Right ventricle myocardium inferior (tissue), 1 donor: ENCODE measurements at regions not wholly inside any gene's neighbourhood (a gene's known extent, or its start where the extent isn't known, plus 50 kb on each side); places are given as distances from the start of the nearest gene placed in this dataset.
"Not testable (repeated sequence)": the region's sequence is repeated elsewhere in the genome, so short reads cannot be mapped to it uniquely, and the experiment has no call there.

Experiments used
- ATAC-seq: fragments of 200-7000 bp; cut with Tn5 transposase; one replicate; pipeline ENCODE4 v1.9.1; 2020; ENCODE audit warnings: mild to moderate bottlenecking, moderate library complexity
- DNase-seq: peaks from one replicate; pipeline ENCODE4 v3.0.0; 2021; ENCODE audit errors: missing footprints
- intact Hi-C: fragments of 100-400 bp; cut with DNase I; formaldehyde crosslinking; loops from one replicate; pipeline ENCODE4 v1.11.0; 2022
- donor health status: DM: no; HTN: yes; CAD: no; lungs with severe emphysema.

GRCh38 chr2:35199298-35199697 lies 1156.3 kb upstream of the CRIM1 start:
- no peak for ATAC-seq
- DNase-seq, result no peak
- intact Hi-C loops, result no loop called here

GRCh38 chr2:35185861-35186412 lies 1169.6 kb upstream of the CRIM1 start:
- DNase-seq, result no peak
- ATAC-seq, result no peak
- intact Hi-C loops, result no loop called here

- ATAC-seq (no peak), DNase-seq (no peak)
Measured at GRCh38 chr2:35184471-35184870, 1171.1 kb upstream of the CRIM1 start.

GRCh38 chr2:35176726-35177125 lies 1178.9 kb upstream of the CRIM1 start:
- ATAC-seq, intact Hi-C loops, DNase-seq: not testable (repeated sequence)

More at GRCh38 chr2:35184471-35184870, 1171.1 kb upstream of the CRIM1 start:
- intact Hi-C loops, result no loop called here

- intact Hi-C loops, result no loop called here
- ATAC-seq (no peak), DNase-seq (no peak)
Measured at GRCh38 chr2:35174845-35175244, 1180.7 kb upstream of the CRIM1 start.

- ATAC-seq, result no peak
Measured at GRCh38 chr2:35172687-35173086, 1182.9 kb upstream of the CRIM1 start.

GRCh38 chr2:35168351-35168750 lies 1187.2 kb upstream of the CRIM1 start:
- intact Hi-C loops, result no loop called here

More at GRCh38 chr2:35172687-35173086, 1182.9 kb upstream of the CRIM1 start:
- DNase-seq, result no peak
- intact Hi-C loops, result no loop called here

GRCh38 chr2:35163948-35164347 lies 1191.6 kb upstream of the CRIM1 start:
- DNase-seq, result no peak
- intact Hi-C loops, result no loop called here
- ATAC-seq, result no peak

More at GRCh38 chr2:35168351-35168750, 1187.2 kb upstream of the CRIM1 start:
- no peak for ATAC-seq
- DNase-seq, result no peak

GRCh38 chr2:35160871-35161270 lies 1194.7 kb upstream of the CRIM1 start:
- DNase-seq (no peak), ATAC-seq (no peak)
- intact Hi-C loops, result no loop called here

- DNase-seq (no peak), ATAC-seq (no peak)
- intact Hi-C loops, result no loop called here
Measured at GRCh38 chr2:35125871-35126270, 1229.7 kb upstream of the CRIM1 start.

GRCh38 chr2:35125278-35125677 lies 1230.3 kb upstream of the CRIM1 start:
- DNase-seq, result no peak
- intact Hi-C loops, result no loop called here

GRCh38 chr2:35116151-35116550 lies 1239.4 kb upstream of the CRIM1 start:
- ATAC-seq (no peak), DNase-seq (no peak)
- intact Hi-C loops, result no loop called here

More at GRCh38 chr2:35125278-35125677, 1230.3 kb upstream of the CRIM1 start:
- no peak for ATAC-seq

- no peak for ATAC-seq
- no peak for DNase-seq
- intact Hi-C loops, result no loop called here
Measured at GRCh38 chr2:35114765-35115164, 1240.8 kb upstream of the CRIM1 start.

- ATAC-seq, intact Hi-C loops, DNase-seq: not testable (repeated sequence)
Measured at GRCh38 chr2:35112367-35112766, 1243.2 kb upstream of the CRIM1 start.

- ATAC-seq (no peak), DNase-seq (no peak)
- intact Hi-C loops, result no loop called here
Measured at GRCh38 chr2:35104309-35104708, 1251.3 kb upstream of the CRIM1 start.

GRCh38 chr2:35099342-35099741 lies 1256.2 kb upstream of the CRIM1 start:
- intact Hi-C loops, result no loop called here
- no peak for DNase-seq
- no peak for ATAC-seq

- no peak for ATAC-seq
- no peak for DNase-seq
- intact Hi-C loops, result no loop called here
Measured at GRCh38 chr2:35082072-35082471, 1273.5 kb upstream of the CRIM1 start.

- intact Hi-C loops, result no loop called here
- ATAC-seq (no peak), DNase-seq (no peak)
Measured at GRCh38 chr2:35081622-35082015, 1274.0 kb upstream of the CRIM1 start.

GRCh38 chr2:35081001-35081621 lies 1274.5 kb upstream of the CRIM1 start:
- intact Hi-C loops, result no loop called here
- no peak for ATAC-seq
- no peak for DNase-seq

- ATAC-seq (no peak), DNase-seq (no peak)
- intact Hi-C loops, result no loop called here
Measured at GRCh38 chr2:35080231-35080910, 1275.2 kb upstream of the CRIM1 start.
